ENCODE measurements at regions not wholly inside any gene's neighbourhood (a gene's known extent, or its start where the extent isn't known, plus 50 kb on each side); places are given as distances from the start of the nearest gene placed in this dataset.

DNA sequence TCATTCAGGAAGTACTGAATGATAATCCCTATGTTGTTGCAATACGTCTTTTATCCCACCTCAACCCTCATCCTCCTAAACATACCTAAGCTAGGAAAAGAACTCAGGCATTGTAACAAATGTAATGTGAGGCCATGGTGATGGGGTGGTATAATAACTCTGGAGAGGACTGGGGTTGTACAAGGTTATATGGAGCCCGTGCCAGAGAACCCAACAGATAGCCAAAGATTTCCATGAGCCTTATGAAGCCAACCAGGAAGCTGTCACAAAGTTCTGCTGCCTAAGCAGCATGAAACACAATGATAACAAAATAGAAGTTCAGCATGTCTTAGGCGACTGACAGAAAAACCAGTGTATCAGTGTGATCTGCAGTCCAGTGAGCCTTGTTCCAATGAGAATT is 394.1 kb upstream of the NBEA start:
- no peak for DNase-seq (ENCODE audit: low read depth in 2 of 2)

DNA sequence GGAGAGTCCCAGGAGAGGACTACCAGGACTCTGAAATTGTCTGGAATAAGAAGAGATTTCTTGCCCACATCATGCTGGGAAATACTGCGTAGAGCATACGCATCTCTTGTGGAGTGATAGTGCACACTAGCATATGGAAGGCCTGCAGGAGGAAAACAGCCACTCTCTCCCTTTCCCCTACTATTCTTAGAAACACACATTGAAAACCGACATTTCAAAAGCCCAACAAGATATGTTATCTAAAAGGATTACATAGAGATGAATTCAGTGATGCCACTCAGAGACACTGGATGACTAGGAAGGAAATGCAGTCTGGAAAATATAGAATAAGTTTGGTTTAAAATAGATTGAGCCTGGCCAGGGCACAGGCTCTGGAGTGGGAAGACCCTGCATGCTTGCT is 388.7 kb upstream of the NBEA start:
- no peak for DNase-seq (ENCODE audit: low read depth in 2 of 2)

DNA sequence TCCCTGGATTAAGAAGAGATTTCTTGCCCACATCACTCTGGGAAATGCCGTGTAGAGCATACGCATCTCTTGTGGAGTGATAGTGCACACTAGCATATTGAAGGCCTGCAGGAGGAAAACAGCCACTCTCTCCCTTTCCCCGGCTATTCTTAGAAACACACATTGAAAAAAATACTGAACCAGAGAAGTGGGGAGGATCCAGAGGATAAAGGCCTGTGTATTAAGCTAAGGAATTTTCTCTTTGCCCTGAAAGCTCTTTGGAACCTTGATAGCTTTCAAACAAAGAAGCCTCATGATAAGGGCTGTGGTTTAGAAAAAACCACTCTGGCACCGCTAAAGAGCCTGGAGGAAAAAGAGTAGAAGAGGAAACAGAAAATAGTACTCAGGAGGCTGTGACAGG is 386.1 kb upstream of the NBEA start:
- DNase-seq (ENCODE audit: low read depth in 2 of 2): no peak

DNA sequence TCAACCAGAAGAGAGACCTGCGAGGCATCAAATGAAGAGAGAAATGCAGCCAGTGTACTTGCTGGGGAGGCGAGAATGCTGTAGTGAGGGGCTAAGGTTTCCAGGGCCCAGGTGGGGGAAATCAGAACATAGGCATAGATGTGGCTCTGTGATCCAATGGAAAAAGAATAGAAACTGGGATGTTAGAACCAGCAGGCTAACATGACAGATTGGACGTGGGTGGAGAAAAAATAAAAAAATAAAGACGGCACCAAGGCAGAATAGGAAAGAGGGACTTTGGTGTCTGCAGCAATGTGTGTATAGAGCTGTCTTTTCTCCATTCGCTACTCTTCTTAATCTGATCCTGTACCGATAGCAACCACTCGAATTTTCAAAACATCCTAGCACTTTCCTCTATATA is 381.0 kb upstream of the NBEA start:
- no peak for DNase-seq (ENCODE audit: low read depth in 2 of 2)

DNA sequence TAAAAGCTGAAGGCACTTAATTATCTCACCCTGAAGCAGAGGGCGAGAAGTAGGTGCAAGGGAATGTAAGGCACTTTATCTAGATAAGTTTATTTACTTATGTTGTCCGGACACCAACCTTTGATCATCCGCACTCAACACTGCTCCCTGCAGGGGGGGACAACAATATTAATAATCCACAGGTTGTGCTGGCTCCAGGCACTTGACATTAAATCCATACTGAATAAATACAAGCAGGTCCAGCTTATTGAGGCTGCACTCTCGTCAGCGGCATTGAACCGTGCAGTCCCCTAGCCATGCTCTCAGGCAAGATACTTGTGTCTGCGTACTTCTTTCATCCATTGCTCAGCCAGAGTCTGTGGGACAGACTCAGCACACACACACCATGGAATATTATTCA is 374.5 kb upstream of the NBEA start:
- no peak for DNase-seq (ENCODE audit: low read depth in 2 of 2)

DNA sequence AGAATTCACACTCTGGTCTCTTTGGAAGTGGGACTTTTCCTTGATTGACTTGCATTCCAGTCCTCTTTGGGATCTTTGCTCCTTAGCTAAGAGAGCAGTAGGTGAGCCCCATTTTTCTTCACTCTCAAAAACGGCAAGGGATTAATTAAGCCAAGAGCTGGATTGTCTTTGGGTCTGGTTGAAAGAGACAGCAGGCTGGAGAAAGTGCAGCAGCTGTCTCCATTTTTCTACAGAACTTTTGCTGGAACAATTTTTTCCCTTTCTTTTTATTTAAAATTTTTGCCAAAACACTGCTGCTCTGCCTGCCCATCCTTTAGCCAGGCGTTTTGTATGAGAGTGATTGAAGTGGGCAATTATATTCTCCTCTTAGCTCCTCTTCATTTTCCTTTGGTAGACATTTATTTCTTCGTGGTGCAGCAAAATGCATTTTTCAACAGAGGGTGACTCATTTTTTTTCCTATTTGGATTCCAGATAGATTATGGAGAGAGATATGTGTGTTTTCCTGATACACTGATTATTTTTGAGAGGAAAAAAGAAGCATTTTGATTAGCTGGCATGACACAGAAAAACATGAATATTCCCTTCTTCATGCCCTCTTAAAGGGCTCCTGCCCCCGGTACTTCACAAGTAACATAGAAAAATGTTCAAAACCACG is 371.2 kb upstream of the NBEA start:
- no peak for DNase-seq (ENCODE audit: low read depth in 2 of 2)

DNA sequence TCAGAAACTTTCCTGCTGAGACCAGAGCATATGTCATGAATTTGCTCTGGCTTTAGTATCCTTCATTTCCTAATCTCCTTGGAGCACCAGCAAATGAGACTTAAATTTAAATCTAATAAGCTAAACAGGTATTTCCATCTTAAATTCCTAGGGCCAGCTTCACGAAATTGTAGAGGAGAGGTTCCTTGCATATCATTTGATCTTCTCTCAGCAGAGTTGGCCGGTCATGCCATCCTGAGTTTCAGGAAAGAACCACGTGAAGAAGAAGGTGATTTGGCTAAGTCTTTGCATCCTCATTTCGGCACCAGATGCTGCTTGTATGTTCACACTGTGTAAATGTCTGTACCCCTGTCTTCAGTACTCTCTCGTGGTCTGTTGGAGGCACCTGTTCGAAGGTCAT is 370.4 kb upstream of the NBEA start:
- DNase-seq (ENCODE audit: low read depth in 2 of 2): no peak

DNA sequence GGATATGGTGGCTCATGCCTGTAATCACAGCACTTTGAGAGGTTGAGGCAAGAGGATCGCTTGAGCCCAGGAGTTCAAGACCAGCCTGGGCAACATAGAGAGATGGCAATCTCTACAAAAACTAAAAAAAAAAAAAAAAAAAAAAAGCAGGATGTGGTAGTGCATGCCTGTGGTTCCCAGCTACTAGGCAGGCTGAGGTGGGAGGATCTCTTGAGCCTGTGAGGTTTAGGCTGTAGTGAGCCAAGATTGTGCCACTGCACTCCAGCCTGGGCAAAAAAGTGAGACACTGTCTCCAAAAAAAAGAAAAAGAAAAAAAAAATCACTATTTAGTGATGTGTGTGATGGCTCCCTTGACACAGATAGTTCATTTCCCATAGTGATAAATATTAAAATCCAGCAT is 365.0 kb upstream of the NBEA start:
- DNase-seq (ENCODE audit: low read depth in 2 of 2): no peak

DNA sequence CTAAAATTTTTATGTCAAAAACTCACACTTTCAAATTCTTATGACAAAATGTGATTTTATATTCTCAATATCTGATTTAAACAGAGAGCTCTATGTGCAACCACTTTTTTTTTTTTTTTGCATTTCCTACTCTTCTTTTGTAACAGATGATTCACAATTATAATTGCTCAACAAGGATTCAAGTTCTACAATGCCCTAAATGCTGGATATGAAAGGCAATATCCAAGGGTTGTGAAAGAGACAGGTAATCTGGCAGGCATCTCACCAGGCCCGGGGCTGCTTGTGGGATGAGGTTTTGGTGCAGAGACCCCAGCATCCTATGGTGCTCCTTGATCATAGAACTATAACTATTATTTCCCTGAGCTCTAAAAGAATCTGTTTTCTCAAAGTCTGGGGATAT is 363.6 kb upstream of the NBEA start:
- no peak for DNase-seq (ENCODE audit: low read depth in 2 of 2)

DNA sequence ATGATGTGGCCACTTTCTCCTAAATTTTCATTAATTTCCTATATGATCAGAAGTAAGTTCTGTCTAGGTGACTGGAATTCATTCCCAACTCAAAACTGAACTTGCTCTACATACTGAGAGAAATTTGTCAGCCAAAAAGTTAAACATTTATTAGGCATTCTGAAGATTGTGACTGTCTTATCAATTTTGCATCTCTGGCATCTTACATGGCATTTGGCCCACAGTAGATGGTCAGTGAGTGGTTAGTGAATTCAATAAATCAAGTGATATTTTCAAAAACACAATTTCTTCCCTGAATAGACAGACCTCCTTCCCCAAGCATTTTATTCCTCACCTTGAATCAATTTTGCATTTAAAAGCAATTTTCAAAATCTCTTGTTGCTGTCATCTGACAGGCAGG is 363.2 kb upstream of the NBEA start:
- DNase-seq (ENCODE audit: low read depth in 2 of 2): no peak

DNA sequence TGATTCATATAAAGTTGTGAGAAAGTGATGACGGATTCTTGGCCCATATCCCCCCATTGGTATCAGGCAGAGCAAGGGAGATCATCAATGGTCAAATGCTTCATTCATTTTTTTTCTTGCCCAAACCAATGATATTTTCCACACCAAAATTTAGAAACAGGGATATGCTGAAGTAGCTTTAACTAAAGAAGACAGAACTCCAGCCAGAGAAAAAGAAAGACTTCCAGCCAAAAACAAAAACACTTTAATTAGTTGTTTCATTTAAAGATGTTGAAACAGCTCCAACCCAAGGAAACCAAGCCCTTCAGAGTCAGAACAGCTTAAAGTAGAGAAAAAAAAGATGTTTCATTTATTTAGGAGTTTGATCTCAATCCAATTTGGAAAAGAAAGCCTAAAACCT is 358.9 kb upstream of the NBEA start:
- DNase-seq (ENCODE audit: low read depth in 2 of 2): no peak

DNA sequence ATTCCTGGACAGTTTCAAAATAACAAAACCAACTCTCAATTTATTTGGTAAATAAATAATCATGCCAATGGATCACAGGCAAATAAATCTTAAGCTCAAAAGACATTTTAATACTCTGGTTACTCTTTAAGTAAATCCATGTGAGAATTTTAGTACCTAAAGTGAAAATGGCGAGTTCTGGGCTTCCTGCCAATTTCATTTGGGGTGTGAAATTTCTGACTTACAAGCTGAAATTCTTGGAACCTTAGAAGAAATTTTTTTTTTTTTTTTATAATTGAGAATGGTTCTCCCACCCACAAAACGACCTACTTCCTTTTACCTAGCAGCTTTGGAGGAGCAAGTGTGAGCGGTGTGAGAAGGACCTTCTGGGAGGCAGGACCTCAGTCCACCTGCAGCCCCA is 354.5 kb upstream of the NBEA start:
- no peak for DNase-seq (ENCODE audit: low read depth in 2 of 2)

DNA sequence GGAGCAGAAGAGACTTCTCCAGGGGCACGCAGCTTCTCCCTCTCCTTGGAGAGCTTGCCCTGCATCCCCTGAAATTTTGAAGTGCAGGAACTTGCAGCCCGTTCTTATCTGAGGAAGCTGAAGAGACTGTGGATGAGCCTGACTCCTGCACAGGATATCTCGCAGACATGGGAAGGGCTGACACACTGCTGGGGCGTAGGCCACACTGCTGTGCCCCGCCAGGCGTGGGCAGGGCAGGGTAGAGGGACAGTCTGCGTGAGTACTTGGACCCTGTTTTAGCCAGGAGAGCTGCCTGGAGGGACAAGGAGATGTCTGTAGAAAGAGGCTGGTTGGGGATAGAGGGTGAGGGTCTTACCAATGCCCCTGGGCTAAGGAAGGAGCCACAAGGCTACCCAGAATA is 353.7 kb upstream of the NBEA start:
- no peak for DNase-seq (ENCODE audit: low read depth in 2 of 2)

DNA sequence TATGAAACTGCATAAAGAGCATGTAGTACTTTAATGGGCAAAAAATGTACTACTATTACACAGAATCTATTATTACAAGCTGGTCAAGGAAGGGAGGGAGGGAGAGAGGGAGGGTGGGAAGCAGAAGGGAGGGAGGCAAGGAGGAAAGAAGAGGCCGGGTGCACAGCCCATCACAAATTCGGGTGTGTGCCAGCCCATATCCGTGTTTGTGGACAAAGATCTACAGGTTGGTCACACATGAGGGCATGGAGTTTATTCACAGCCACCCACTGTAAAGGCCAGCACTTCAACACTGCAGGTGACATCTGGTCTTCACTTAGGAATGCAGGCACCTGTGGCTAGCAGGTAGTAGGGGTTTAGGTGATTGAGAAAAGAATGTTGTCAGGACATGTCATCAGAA is 352.5 kb upstream of the NBEA start:
- DNase-seq (ENCODE audit: low read depth in 2 of 2): no peak

DNA sequence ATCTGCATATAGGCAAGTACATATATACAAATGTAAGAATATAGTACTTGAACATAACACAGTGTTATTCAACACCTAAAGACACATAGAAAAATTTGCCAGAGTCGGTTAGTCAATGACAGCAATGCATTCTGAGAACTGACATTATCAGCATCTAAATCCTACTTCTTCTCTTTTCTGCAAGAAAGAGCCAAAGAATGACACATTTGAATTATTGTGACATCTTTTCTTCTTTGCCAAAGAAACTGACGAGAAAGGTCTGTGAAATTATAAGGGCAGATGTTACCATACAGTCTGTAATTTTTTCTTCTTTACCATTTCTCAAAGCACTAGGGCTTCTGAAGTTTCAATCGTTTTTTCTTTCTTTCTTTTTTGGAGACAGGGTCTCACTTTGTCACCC is 350.9 kb upstream of the NBEA start:
- no peak for DNase-seq (ENCODE audit: low read depth in 2 of 2)

DNA sequence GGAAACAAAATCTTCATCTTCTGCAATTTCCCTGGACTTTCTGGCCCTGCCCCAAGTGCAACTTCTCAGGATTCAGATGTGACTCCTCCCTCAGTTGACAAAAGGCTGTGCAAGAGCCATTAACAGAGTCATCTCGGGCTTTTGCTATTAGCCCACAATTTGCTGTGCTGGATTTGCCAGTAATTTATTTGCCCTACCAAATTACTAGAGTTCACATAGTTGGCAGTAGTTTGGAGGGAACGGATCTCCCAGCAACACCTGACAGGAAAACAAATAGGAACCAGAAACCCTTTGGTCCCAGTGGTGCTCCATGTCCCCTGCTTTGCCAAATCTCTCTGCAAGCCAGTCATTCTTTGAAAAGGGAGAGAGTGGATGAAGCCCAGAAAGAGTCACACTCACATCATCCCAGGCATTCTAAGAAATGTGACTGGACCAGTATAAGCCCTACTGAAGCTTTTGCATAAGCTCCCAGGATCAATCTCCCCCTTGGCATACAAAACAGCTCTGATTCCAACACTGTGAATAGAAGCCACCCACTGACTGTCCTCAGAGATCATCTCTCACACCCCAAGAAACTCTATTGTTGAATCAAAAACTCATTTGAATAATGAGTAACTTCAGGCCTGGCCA is 350.1 kb upstream of the NBEA start:
- DNase-seq (ENCODE audit: low read depth in 2 of 2): no peak

DNA sequence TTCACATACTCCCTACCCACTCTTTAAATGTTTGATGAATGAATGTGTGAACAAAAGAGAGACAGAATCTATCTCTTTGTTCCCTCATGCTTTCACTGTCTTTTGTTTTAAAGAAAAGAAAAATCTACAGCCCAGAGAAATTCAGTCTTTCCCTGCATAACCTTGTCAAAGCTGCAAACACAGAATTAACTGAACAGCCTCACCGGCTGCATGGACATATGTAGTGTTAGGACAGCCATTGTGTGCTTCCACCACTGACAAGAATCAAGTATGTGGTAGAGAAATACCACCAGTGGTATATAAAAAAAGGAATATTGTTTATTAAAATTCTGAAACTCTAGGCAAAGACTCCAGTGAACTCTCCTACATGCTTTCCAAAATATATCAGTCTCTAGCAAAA is 348.4 kb upstream of the NBEA start:
- DNase-seq (ENCODE audit: low read depth in 2 of 2): no peak

DNA sequence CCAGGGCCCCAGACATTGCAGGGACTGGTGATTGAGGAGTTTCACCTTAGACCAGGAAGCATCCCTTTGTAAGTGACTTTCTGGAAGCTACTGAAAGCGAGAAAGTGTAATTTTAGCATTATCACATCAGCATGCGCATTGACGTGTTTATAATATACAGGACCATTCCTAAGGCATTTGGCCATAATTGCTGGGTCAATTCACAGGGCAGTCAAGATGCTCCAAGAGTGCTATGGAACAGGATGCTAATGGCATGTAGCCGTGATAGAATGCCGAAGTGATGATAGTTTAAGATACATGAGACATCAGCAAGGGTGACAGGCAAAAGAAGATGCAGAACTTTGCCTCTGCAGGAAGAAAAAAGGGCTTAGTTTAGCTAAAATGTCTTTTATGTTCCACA is 347.6 kb upstream of the NBEA start:
- no peak for DNase-seq (ENCODE audit: low read depth in 2 of 2)

DNA sequence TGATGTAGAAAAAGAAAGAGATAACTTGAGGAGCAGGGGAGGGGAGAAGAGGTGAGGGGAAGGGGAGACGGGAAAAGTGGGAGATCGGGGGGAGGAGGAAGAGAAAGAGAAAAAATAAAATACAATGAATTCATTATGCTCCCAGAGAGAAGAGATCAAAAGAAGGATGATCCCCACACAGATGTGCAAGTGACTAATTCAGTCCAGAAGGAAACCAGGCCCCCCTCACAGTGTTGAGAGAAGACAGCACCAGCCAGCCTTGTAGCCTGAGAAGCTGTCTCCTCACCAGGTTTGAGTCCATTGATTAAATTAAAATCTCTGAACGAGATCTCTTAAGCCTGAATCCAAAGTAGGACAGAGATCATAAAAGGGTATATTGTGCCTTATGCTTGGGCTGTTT is 333.7 kb upstream of the NBEA start:
- DNase-seq (ENCODE audit: low read depth in 2 of 2): no peak

DNA sequence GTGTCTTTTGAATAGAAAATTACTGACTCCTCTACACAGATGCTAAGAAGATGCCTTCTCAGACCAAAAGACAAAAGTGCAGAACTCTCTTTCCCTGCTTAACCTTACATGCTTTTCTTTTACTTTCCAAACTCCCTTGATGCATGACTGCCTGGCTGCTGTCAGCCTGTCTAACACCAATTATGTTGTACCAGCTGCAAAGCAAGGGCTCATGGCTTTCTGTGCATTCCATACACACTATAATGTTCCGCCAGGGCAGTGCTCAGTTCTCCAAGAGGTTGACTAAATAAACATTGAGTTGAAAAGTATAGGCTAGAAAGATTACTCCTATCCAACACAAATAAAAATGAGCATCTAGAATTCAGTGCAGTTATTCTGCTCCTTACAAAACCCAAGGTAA is 330.4 kb upstream of the NBEA start:
- DNase-seq (ENCODE audit: low read depth in 2 of 2): no peak

DNA sequence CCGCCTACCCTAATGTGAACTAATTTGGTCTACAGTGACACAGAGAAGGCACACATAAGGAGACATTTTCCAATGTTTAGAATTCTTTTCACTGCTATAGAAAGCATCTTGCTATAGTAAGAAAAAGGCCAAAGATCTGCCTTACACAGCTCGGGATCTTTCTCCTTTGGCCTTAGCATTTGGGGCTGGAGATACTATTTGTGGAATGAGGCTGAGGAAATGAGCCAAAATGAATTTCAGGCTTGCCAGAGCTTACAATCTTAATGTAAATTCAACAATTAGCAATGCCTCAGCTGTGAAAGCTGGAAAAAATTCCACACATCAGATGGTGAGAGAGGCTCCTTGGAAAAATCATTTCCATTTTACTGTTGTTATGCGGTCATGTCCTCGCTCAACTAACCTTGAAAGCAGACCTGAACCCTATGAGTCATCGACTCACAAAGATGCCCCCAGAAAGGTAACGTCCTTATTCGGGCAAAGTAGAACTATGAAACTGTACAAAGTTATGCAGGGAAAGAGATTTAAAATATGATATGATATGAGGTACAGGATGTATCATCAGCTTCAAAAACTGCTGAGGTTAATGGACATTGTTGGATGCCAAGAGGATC is 324.5 kb upstream of the NBEA start:
- no peak for DNase-seq (ENCODE audit: low read depth in 2 of 2)

DNA sequence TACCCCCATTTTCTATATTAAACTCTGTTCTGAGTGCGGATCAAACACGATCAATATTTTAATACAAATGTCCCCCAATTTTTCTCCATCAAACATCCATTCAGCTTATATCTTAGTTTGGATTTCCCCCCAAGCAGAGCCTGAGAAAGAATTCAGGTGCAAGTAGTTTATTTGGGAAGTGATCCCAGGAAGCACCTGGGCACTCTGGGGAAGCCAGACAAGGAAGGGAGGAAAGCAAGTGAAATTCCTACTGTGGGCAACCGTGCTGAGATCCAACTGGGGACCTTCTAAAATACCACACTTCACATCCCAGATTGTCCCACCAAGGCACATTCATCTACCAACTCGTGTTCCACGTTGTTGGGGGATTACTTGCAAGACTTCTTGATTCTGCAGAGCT is 323.4 kb upstream of the NBEA start:
- no peak for DNase-seq (ENCODE audit: low read depth in 2 of 2)

DNA sequence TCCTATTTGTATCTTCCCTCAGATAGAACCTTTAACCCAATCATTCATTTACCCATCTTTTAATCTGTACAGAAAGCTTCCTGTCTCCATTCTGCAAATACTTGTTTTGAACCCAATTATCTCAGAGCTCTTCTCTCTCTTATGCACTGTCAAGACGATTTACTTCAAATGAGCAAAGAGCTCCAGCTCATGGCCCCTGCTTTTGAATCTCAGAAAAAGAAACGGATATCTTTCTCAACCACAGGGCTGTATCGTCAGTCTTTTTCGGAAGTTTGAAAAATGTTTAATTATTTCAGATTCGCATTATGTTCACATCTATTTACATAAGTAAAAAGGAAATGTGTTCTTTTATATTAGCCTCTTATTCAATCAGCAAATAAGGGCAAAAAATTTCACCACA is 322.7 kb upstream of the NBEA start:
- DNase-seq (ENCODE audit: low read depth in 2 of 2): no peak

Data from stimulated activated CD4-positive, alpha-beta T cell treated with anti-CD3 and anti-CD28 coated beads, Interleukin-1b, Interleukin-23, amount 100 ng/mL, for 4 hours (primary cell).